ENCODE measurements at regions not wholly inside any gene's neighbourhood (a gene's known extent, or its start where the extent isn't known, plus 50 kb on each side); places are given as distances from the start of the nearest gene placed in this dataset.

GRCh38 chr18:78085241-78086185, 835.9 kb downstream of the GALR1 start:
- TF ChIP-seq CTCF (IDR thresholded peaks at IDR 0.05) (no peak), EP300 (IDR thresholded peaks at IDR 0.05) (no peak)
